H9 (cell line): ENCODE measurements at regions not wholly inside any gene's neighbourhood (a gene's known extent, or its start where the extent isn't known, plus 50 kb on each side); places are given as distances from the start of the nearest gene placed in this dataset.

Experiments
- DNase-seq: peaks from one replicate; pipeline ENCODE4 v3.0.0-alpha.2; 2017
- H2AFZ ChIP-seq: one replicate; pipeline ENCODE4 v1.6.1; 2013; ENCODE audit warnings: mild to moderate bottlenecking, low read length, control low read depth, moderate library complexity
- H2AK5ac ChIP-seq: 2 replicates; pipeline ENCODE4 v1.6.1; 2013; ENCODE audit warnings: low read length, control low read depth, mixed read lengths; ENCODE audit not compliant: insufficient read length
- H2BK120ac ChIP-seq: one replicate; pipeline ENCODE4 v1.6.1; 2013; ENCODE audit warnings: low read depth, mild to moderate bottlenecking, low read length, control low read depth, inconsistent platforms; ENCODE audit not compliant: poor library complexity, severe bottlenecking
- H2BK12ac ChIP-seq: 2 replicates; pipeline ENCODE4 v1.6.1; 2013; ENCODE audit warnings: low read length, control low read depth, mixed read lengths, low read depth; ENCODE audit not compliant: insufficient read length
- H2BK15ac ChIP-seq: 2 replicates; pipeline ENCODE4 v1.6.1; 2013; ENCODE audit warnings: low read depth, low read length, control low read depth
- H2BK20ac ChIP-seq: one replicate; pipeline ENCODE4 v1.6.1; 2013; ENCODE audit warnings: low read depth, mild to moderate bottlenecking, low read length, control low read depth, inconsistent platforms; ENCODE audit not compliant: poor library complexity, severe bottlenecking
- H2BK5ac ChIP-seq: 2 replicates; pipeline ENCODE4 v1.6.1; 2013; ENCODE audit warnings: low read length, control low read depth, mixed read lengths; ENCODE audit not compliant: insufficient read length
- H3K14ac ChIP-seq: 2 replicates; pipeline ENCODE4 v1.6.1; 2013; ENCODE audit warnings: low read length, control low read depth; ENCODE audit not compliant: insufficient read depth
- H3K18ac ChIP-seq: 2 replicates; pipeline ENCODE4 v1.6.1; 2013; ENCODE audit warnings: low read depth, mild to moderate bottlenecking, mixed read lengths, low read length, control low read depth; ENCODE audit not compliant: insufficient read length
- H3K23ac ChIP-seq: 2 replicates; pipeline ENCODE4 v1.6.1; 2013; ENCODE audit warnings: low read length, control low read depth, mixed read lengths, low read depth; ENCODE audit not compliant: insufficient read length
- H3K23me2 ChIP-seq: 2 replicates; pipeline ENCODE4 v1.6.1; 2013; ENCODE audit warnings: low read depth, mild to moderate bottlenecking, mixed read lengths, low read length, control low read depth; ENCODE audit not compliant: insufficient read length, poor library complexity, severe bottlenecking
- H3K27ac ChIP-seq: 2 replicates; pipeline ENCODE4 v1.5.1; 2013; ENCODE audit warnings: low read length, control low read depth, mixed read lengths, low read depth; ENCODE audit not compliant: insufficient read length
- H3K27me3 ChIP-seq: 2 replicates; pipeline ENCODE4 v1.6.1; 2013; ENCODE audit warnings: low read length, control low read depth, inconsistent platforms; ENCODE audit not compliant: insufficient read depth
- H3K4ac ChIP-seq: 2 replicates; pipeline ENCODE4 v1.6.1; 2013; ENCODE audit warnings: low read depth, mild to moderate bottlenecking, control low read depth, inconsistent platforms, low read length, moderate library complexity
- H3K4me1 ChIP-seq: 2 replicates; pipeline ENCODE4 v1.6.1; 2013; ENCODE audit warnings: low read length, control low read depth, inconsistent platforms; ENCODE audit not compliant: insufficient read depth
- H3K4me2 ChIP-seq: 2 replicates; pipeline ENCODE4 v1.6.1; 2013; ENCODE audit warnings: low read length, control low read depth, mixed read lengths; ENCODE audit not compliant: insufficient read length, insufficient read depth
- H3K56ac ChIP-seq: 2 replicates; pipeline ENCODE4 v1.6.1; 2013; ENCODE audit warnings: low read depth, mild to moderate bottlenecking, mixed read lengths, low read length, control low read depth; ENCODE audit not compliant: insufficient read length
- H3K79me1 ChIP-seq: 2 replicates; pipeline ENCODE4 v1.6.1; 2013; ENCODE audit warnings: low read depth, mild to moderate bottlenecking, moderate library complexity, low read length, control low read depth, inconsistent platforms; ENCODE audit not compliant: insufficient read depth, poor library complexity, severe bottlenecking
- H3K79me2 ChIP-seq: 2 replicates; pipeline ENCODE4 v1.6.1; 2013; ENCODE audit warnings: low read length, control low read depth, inconsistent platforms; ENCODE audit not compliant: insufficient read depth
- H3K9ac ChIP-seq: 2 replicates; pipeline ENCODE4 v1.6.1; 2013; ENCODE audit warnings: low read length, control low read depth, mixed read lengths; ENCODE audit not compliant: insufficient read length; ENCODE audit errors: extremely low read depth
- H3K9me3 ChIP-seq: one replicate; pipeline ENCODE4 v1.6.1; 2013; ENCODE audit warnings: low read depth, low read length, inconsistent platforms; ENCODE audit not compliant: control insufficient read depth
- H3T11ph ChIP-seq: one replicate; pipeline ENCODE4 v1.6.1; 2013; ENCODE audit warnings: mild to moderate bottlenecking, low read length, control low read depth, inconsistent platforms
- H4K20me1 ChIP-seq: one replicate; pipeline ENCODE4 v1.6.1; 2013; ENCODE audit not compliant: control insufficient read depth, insufficient read length, insufficient read depth
- H4K5ac ChIP-seq: 2 replicates; pipeline ENCODE4 v1.6.1; 2013; ENCODE audit warnings: low read depth, mild to moderate bottlenecking, mixed read lengths, low read length, control low read depth; ENCODE audit not compliant: insufficient read length
- H4K8ac ChIP-seq: replicated peaks from 2 replicates; pipeline ENCODE4 v1.6.1; 2013; ENCODE audit warnings: low read length, control low read depth, mixed read lengths, low read depth; ENCODE audit not compliant: insufficient read length
- H4K91ac ChIP-seq: 2 replicates; pipeline ENCODE4 v1.6.1; 2013; ENCODE audit warnings: low read depth, mild to moderate bottlenecking, moderate library complexity, mixed read lengths, low read length, control low read depth; ENCODE audit not compliant: insufficient read length
- H3K27ac Mint-ChIP-seq, 3 experiments: 2 replicates in 2 of 3; 3 replicates in 1 of 3; pipeline ENCODE4 v1.8.0; 2020 to 2021; ENCODE audit warnings: mixed read lengths in 3 of 3, mild to moderate bottlenecking in 1 of 3, moderate library complexity in 1 of 3
- H3K27me3 Mint-ChIP-seq: 2 replicates; pipeline ENCODE4 v1.8.0; 2021; ENCODE audit warnings: low read depth, mild to moderate bottlenecking, moderate library complexity, mixed read lengths
- H3K36me3 Mint-ChIP-seq, 3 experiments: 2 replicates in 2 of 3; 3 replicates in 1 of 3; pipeline ENCODE4 v1.8.0; 2020 to 2021; ENCODE audit warnings: low read depth in 3 of 3, mixed read lengths in 3 of 3; ENCODE audit not compliant: insufficient read depth in 1 of 3
- H3K4me1 Mint-ChIP-seq, 2 experiments: 2 replicates each; pipeline ENCODE4 v1.8.0; 2020; ENCODE audit warnings: mixed read lengths in 2 of 2
- H3K4me3 Mint-ChIP-seq, 2 experiments: 2 replicates in 1 of 2; 3 replicates in 1 of 2; pipeline ENCODE4 v1.8.0; 2020 to 2021; ENCODE audit warnings: mild to moderate bottlenecking in 2 of 2, mixed read lengths in 2 of 2, moderate library complexity in 1 of 2
- H3K9me3 Mint-ChIP-seq, 2 experiments: 2 replicates in 1 of 2; 3 replicates in 1 of 2; pipeline ENCODE4 v1.8.0; 2020; ENCODE audit warnings: mild to moderate bottlenecking in 2 of 2, mixed read lengths in 2 of 2, moderate library complexity in 1 of 2
- CTCF ChIP-seq: fragments of 200-600 bp; sonication (generic); conservative IDR thresholded peaks from 3 replicates; pipeline ENCODE4 v1.8.0; 2021; ENCODE audit warnings: antibody characterized with exemption, mild to moderate bottlenecking
- WGBS: extraction: QIAGEN DNeasy Blood & Tissue Kit; methylation state at CpG from one replicate; pipeline ENCODE4 v1.1.7; 2013; ENCODE audit warnings: missing lambda C conversion rate, low lambda C conversion rate, mixed read lengths; ENCODE audit not compliant: insufficient read length; ENCODE audit errors: extremely low coverage; 5-methylcytosine and 5-hydroxymethylcytosine counted together

GRCh38 chr15:85875756-85876155 lies 81.0 kb upstream of the KLHL25 start:
- H2AK5ac ChIP-seq: no peak overlapping the region
- DNase-seq: no peak
- H4K8ac ChIP-seq: no peak overlapping the region
- no peak overlapping the region for H2BK20ac ChIP-seq
- no peak overlapping the region for H4K5ac ChIP-seq
- H2BK120ac ChIP-seq: no peak overlapping the region
- H3K9me3 Mint-ChIP-seq: no peaks in the 10 kb centered on the region
- no peaks in the 10 kb centered on the region for H3K79me1 ChIP-seq
- H3T11ph ChIP-seq: no peak overlapping the region
- H4K20me1 ChIP-seq: no peaks in the 10 kb centered on the region
- H3K23ac ChIP-seq: no peak overlapping the region
- H3K27ac Mint-ChIP-seq: no peak overlapping the region
- no peak overlapping the region for H4K91ac ChIP-seq
- no peak overlapping the region for H2BK5ac ChIP-seq
- no peaks in the 10 kb centered on the region for H3K36me3 Mint-ChIP-seq
- no peak overlapping the region for H3K9ac ChIP-seq
- H2BK15ac ChIP-seq: no peak overlapping the region
- no peaks in the 10 kb centered on the region for H3K9me3 ChIP-seq
- H3K14ac ChIP-seq: no peak overlapping the region
- H3K56ac ChIP-seq: no peak overlapping the region
- no peak overlapping the region for H3K27ac ChIP-seq
- H3K79me2 ChIP-seq: no peaks in the 10 kb centered on the region
- no peak for TF ChIP-seq CTCF
- no peak overlapping the region for H3K4me3 Mint-ChIP-seq
- no peaks in the 10 kb centered on the region for H3K4me1 ChIP-seq
- WGBS: no CpG with 5 or more reads among the region's 2 CpGs
- H3K27me3 ChIP-seq: no peaks in the 10 kb centered on the region
- H3K27me3 Mint-ChIP-seq: peaks cover 2% of the 10 kb centered on the region; the same call in 1 of the 2 replicates
- H2BK12ac ChIP-seq: no peak overlapping the region
- H3K4me1 Mint-ChIP-seq: peaks cover 5% of the 10 kb centered on the region in 2 experiments; a peak in 3 of 4 replicates
- H2AFZ ChIP-seq: no peak overlapping the region
- no peak overlapping the region for H3K4me2 ChIP-seq
- H3K23me2 ChIP-seq: no peaks in the 10 kb centered on the region
- H3K18ac ChIP-seq: no peak overlapping the region
- H3K4ac ChIP-seq: no peak overlapping the region
